Right atrium auricular region (tissue), 2 donors: ENCODE measurements at regions not wholly inside any gene's neighbourhood (a gene's known extent, or its start where the extent isn't known, plus 50 kb on each side); places are given as distances from the start of the nearest gene placed in this dataset.
"Not testable (repeated sequence)": the region's sequence is repeated elsewhere in the genome, so short reads cannot be mapped to it uniquely, and the experiment has no call there.

Source experiments
- DNase-seq: peaks from one replicate; pipeline ENCODE4 v3.0.0-alpha.2; 2019; ENCODE audit warnings: low spot score
- H3K27ac ChIP-seq, 2 donors: fragments of 200-600 bp; sonication (generic); 1 replicate in 1 of 2; 2 replicates in 1 of 2; pipeline ENCODE4 v1.5.1; 2016 to 2019
- H3K27me3 ChIP-seq, 2 donors: fragments of 200-600 bp; sonication (generic); one replicate each; pipeline versions ENCODE4 v1.5.1 to v1.6.0; 2017 to 2019
- H3K36me3 ChIP-seq: fragments of 200-600 bp; sonication (generic); one replicate; pipeline ENCODE4 v1.5.1; 2016
- H3K4me1 ChIP-seq, 2 donors: fragments of 200-600 bp; sonication (generic); one replicate each; pipeline versions ENCODE4 v1.5.1 to v1.6.0; 2017 to 2019
- H3K4me3 ChIP-seq, 2 donors: fragments of 200-600 bp; sonication (generic); 1 replicate in 1 of 2; 2 replicates in 1 of 2; pipeline ENCODE4 v1.5.1; 2017 to 2019; ENCODE audit warnings: mild to moderate bottlenecking in 1 of 2, moderate library complexity in 1 of 2
- H3K9me3 ChIP-seq, 2 donors: fragments of 200-600 bp; sonication (generic); one replicate each; pipeline ENCODE4 v1.5.1; 2019
- CTCF ChIP-seq, 2 donors: fragments of 200-600 bp; sonication (generic); IDR thresholded peaks; one replicate each; pipeline ENCODE4 v1.5.1; 2019; ENCODE audit warnings: antibody characterized with exemption in 2 of 2

DNA sequence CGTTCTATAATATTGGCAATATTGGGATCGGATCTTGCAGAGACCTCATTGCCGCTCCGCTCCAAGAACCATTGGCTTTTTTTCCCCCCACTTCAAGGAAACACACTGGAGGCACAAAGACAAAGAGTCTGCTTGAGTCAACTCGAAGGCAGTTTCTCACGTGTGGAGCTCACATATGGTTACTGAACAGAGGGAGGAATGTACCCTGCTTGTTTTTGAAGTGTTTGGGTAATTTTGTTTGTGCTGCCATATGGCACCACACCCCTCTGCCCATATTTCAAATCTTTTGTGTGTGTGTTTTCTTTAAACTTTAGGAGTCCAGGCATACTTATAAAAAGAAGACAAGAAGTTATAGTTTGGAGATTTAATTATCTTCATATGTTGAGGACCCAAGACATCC, 595.9 kb downstream of the DTWD2 start:
- Histone ChIP-seq H3K27ac (no peak overlapping the region), H3K4me3 (no peak overlapping the region), H3K27me3 (no peaks in the 10 kb centered on the region), H3K4me1 (no peaks in the 10 kb centered on the region), H3K9me3 (no peaks in the 10 kb centered on the region), H3K36me3 (no peaks in the 10 kb centered on the region)
- no peak for DNase-seq
- TF ChIP-seq CTCF (IDR thresholded peaks at IDR 0.05), result no peak

DNA sequence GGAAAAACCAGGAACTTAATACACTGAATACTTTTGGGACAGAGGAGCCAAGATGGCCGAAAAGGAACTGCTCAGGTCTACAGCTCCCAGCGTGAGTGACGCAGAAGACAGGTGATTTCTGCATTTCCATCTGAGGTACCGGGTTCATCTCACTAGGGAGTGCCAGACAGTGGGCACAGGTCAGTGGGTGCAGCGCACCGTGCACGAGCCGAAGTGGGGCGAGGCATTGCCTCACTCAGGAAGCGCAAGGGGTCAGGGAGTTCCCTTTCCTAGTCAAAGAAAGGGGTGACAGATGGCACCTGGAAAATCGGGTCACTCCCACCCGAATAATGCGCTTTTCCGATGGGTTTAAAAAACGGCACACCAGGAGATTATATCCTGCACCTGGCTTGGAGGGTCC, 605.4 kb downstream of the DTWD2 start:
- H3K27me3 ChIP-seq, H3K27ac ChIP-seq, H3K36me3 ChIP-seq, H3K4me3 ChIP-seq, H3K9me3 ChIP-seq, DNase-seq: not testable (repeated sequence)
- peaks cover 0 to 17% of the 10 kb centered on the region in 2 donors for H3K4me1 ChIP-seq

GRCh38 chr5:118379470-118379869, 608.9 kb downstream of the DTWD2 start:
- H3K4me1 ChIP-seq, result peaks cover 0 to 21% of the 10 kb centered on the region in 2 donors
- TF ChIP-seq CTCF (IDR thresholded peaks at IDR 0.05), result no peak
- H3K27me3 ChIP-seq, result no peaks in the 10 kb centered on the region
- H3K4me3 ChIP-seq, result no peak overlapping the region
- no peaks in the 10 kb centered on the region for H3K36me3 ChIP-seq
- H3K27ac ChIP-seq, result peak overlapping the region in 1 of 2 donors; percentile 25
- DNase-seq, result no peak
- no peaks in the 10 kb centered on the region for H3K9me3 ChIP-seq

DNA sequence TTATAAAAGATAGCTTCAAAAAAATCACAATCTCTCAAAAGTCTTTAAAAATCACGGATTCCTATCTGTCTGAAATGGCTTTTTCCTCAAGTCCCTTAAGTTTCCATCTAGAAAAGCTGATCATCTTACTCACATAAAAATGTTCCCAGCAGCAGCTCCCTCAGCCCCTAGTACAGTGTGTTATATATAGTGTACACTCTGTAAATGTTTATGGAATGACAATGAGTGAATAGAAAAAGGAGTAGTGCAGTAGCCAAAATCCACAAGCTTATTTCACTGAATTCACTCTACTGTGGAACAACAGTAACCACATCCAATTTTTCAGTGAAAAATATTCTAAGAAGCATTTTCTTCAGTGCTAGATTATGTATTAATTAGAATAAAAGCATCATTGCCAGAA, 609.4 kb downstream of the DTWD2 start:
- Histone ChIP-seq H3K27ac (peak overlapping the region in 1 of 2 donors; percentile 25), H3K4me3 (no peak overlapping the region), H3K9me3 (no peaks in the 10 kb centered on the region), H3K4me1 (peaks cover 0 to 21% of the 10 kb centered on the region in 2 donors), H3K27me3 (no peaks in the 10 kb centered on the region), H3K36me3 (no peaks in the 10 kb centered on the region)
- DNase-seq, result no peak
- no peak for TF ChIP-seq CTCF (IDR thresholded peaks at IDR 0.05)

DNA sequence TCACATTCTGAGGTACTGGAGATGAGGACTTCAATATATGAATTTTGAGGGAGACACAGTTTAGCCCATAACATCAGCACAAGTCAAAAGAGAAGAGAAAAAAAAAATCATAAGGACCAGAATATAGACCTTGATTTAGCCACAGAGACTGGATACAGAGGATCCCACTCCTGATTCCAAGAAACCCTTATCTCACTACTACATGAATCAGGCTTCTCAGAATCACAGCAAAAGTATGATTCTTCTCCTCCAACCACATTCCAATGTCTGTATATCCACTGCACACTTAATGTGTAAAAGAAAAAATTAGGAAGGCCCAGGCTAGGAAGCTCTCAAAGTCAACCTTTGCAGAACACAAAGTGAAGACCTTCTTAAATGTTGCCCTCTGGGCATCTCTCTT, 610.9 kb downstream of the DTWD2 start:
- no peaks in the 10 kb centered on the region for H3K27me3 ChIP-seq
- TF ChIP-seq CTCF (IDR thresholded peaks at IDR 0.05), result no peak
- H3K9me3 ChIP-seq, result no peaks in the 10 kb centered on the region
- H3K4me3 ChIP-seq, result no peak overlapping the region
- H3K36me3 ChIP-seq, result no peaks in the 10 kb centered on the region
- peaks cover 0 to 26% of the 10 kb centered on the region in 2 donors for H3K4me1 ChIP-seq
- no peak overlapping the region for H3K27ac ChIP-seq
- no peak for DNase-seq

DNA sequence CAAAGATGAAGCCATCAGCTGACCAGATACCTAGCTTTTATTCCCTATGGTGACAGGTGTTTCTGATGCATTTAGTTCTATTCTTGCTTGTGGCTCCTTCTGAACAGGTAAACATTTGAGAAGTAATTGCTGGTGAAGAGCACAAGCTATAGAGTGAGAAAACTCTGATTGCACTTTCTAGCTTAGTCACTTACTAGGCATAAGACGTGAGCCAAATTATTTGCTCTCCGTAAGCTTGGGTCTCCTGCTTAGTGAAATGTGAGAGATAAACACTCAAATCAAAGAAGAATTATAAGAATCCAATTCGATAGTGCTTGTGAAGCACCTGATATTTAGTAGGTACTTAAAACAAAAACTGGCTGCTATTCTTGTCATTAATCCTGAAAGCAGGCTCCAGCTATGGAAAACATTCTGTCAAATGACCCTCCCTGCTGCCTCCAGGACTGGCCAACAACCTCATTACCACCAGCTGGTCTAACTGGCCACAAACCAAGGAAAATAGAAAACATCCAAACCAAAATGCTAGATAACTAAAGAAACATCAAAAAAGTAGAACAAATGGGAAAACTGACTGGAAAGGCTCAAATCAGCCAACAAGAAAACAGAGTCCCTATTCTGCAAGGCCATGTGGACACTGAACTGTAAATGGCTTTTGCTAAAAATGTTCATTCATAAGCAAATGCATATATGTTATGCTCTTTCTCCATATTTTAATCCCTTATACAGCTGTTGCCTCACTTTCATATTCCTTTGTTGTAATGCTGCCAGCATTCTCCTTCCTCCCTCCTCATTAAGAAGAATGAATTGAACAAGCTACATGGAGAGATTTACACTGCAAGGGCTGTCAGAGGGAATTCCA, 616.1 kb downstream of the DTWD2 start:
- H3K27me3 ChIP-seq, result no peaks in the 10 kb centered on the region
- H3K27ac ChIP-seq, result no peak overlapping the region
- H3K4me1 ChIP-seq, result peaks cover 0 to 15% of the 10 kb centered on the region in 2 donors
- no peak for TF ChIP-seq CTCF (IDR thresholded peaks at IDR 0.05)
- no peak overlapping the region for H3K4me3 ChIP-seq
- no peaks in the 10 kb centered on the region for H3K36me3 ChIP-seq
- no peaks in the 10 kb centered on the region for H3K9me3 ChIP-seq
- no peak for DNase-seq
